Upper lobe of left lung (tissue), 6 donors: ENCODE measurements at regions not wholly inside any gene's neighbourhood (a gene's known extent, or its start where the extent isn't known, plus 50 kb on each side); places are given as distances from the start of the nearest gene placed in this dataset.

Experiments
- ATAC-seq, 2 donors: fragments of 200-7000 bp; cut with Tn5 transposase; one replicate each; pipeline ENCODE4 v1.9.1; 2022; ENCODE audit warnings: mild to moderate bottlenecking in 2 of 2, moderate library complexity in 2 of 2; ENCODE audit not compliant: low FRiP score in 2 of 2
- DNase-seq, 2 donors: peaks; one replicate each; pipeline ENCODE4 v3.0.0-alpha.2; 2019 to 2020
- H3K27ac ChIP-seq, 4 donors: fragments of 200-600 bp; sonication (generic); one replicate each; pipeline ENCODE4 v1.5.1; 2016 to 2019
- H3K27me3 ChIP-seq, 4 donors: fragments of 200-600 bp; sonication (generic); one replicate each; pipeline ENCODE4 v1.5.1; 2017 to 2019
- H3K36me3 ChIP-seq, 4 donors: fragments of 200-600 bp; sonication (generic); one replicate each; pipeline ENCODE4 v1.5.1; 2016 to 2019
- H3K4me1 ChIP-seq, 4 donors: fragments of 200-600 bp; sonication (generic); one replicate each; pipeline ENCODE4 v1.5.1; 2018 to 2019
- H3K4me3 ChIP-seq, 4 donors: fragments of 200-600 bp; sonication (generic); one replicate each; pipeline ENCODE4 v1.5.1; 2017 to 2019; ENCODE audit warnings: mild to moderate bottlenecking in 2 of 4, moderate library complexity in 1 of 4
- H3K9me3 ChIP-seq, 4 donors: fragments of 200-600 bp; sonication (generic); one replicate each; pipeline ENCODE4 v1.5.1; 2018 to 2019
- CTCF ChIP-seq, 6 experiments: fragments of 450-650 bp in 4 of 6; fragments of 200-600 bp in 2 of 6; sonication (generic) in 2 of 6; IDR thresholded peaks; one replicate each; pipeline ENCODE4 v1.5.1; 2016 to 2019; ENCODE audit warnings: antibody characterized with exemption in 6 of 6
- EP300 ChIP-seq, 4 donors: sonication (generic); formaldehyde crosslinking; IDR thresholded peaks; one replicate each; pipeline ENCODE4 v1.5.1; 2017; ENCODE audit warnings: antibody characterized with exemption in 4 of 4, control low read depth in 2 of 4
- POLR2A ChIP-seq, 4 donors: fragments of 450-650 bp; IDR thresholded peaks; one replicate each; pipeline ENCODE4 v1.5.1; 2016 to 2017; ENCODE audit warnings: antibody characterized with exemption in 4 of 4, mild to moderate bottlenecking in 2 of 4
- POLR2AphosphoS5 ChIP-seq, 2 donors: sonication (generic); formaldehyde crosslinking; IDR thresholded peaks; one replicate each; pipeline ENCODE4 v1.5.1; 2017; ENCODE audit warnings: antibody characterized with exemption in 2 of 2
- WGBS, 2 donors: methylation state at CpG; one replicate each; pipeline ENCODE4 v1.1.5; 2017 to 2018; 5-methylcytosine and 5-hydroxymethylcytosine counted together
- donor health status: DM: no; HTN: no; CAD: no; lungs with moderate emphysema.
- donor health status: DM: no; HTN: yes; CAD: no; lungs with severe emphysema.

DNA sequence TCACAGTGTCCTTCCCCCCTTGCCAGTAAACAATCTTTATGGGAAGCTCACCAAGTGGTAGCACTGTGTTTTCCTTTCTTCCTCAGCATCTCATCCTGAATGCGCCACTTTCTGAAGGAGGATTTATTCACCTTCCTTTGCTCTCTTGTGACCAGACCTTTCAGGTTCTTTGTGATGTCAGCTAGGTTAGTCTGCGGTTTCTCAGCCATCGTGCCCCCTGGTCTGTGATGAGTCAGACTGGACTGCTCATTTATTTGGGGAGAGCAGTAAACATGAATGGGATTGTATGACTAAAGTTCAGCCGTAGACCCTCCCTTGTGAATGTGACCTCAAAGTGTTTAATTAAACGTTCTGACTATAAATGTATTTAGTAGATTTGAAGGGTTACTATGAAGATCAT is 235.1 kb upstream of the CELF2 start:
- H3K4me1 ChIP-seq = peaks cover 6 to 13% (median 9%) of the 10 kb centered on the region in 4 donors
- H3K27me3 ChIP-seq = no peaks in the 10 kb centered on the region
- ATAC-seq = no peak
- TF ChIP-seq POLR2A (IDR thresholded peaks at IDR 0.05) (no peak), CTCF (IDR thresholded peaks at IDR 0.05) (no peak), EP300 (IDR thresholded peaks at IDR 0.05) (no peak), POLR2AphosphoS5 (IDR thresholded peaks at IDR 0.05) (no peak)
- no peak overlapping the region for H3K27ac ChIP-seq
- peaks cover 0 to 5% (median 1%) of the 10 kb centered on the region in 4 donors for H3K36me3 ChIP-seq
- no peak for DNase-seq
- WGBS, 2 donors = 85 to 95% methylated on average over 5 of the region's 5 CpGs
- H3K9me3 ChIP-seq = no peaks in the 10 kb centered on the region
- no peak overlapping the region for H3K4me3 ChIP-seq

DNA sequence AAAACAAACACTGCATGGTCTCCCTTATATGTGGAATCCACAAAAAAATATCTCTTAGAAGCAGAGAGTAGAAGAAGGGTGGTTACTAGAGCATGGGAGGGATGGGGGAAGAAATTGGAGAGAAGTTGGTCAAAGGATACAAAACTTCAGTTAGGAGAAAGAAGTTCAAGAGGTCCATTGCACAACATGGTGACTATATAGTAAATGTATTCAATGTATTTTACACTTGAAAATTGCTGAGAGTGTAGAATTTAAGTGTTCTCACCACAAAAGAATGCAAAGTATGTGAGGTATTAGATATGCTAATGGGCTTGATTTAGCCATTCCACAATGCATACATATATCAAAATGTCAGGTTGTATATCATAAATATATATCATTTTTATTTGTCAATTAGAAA is 232.0 kb upstream of the CELF2 start:
- no peak for ATAC-seq
- TF ChIP-seq EP300 (IDR thresholded peaks at IDR 0.05) = peak in 1 of 4 donors; percentile 23
- TF ChIP-seq POLR2AphosphoS5 (IDR thresholded peaks at IDR 0.05) = no peak
- no peak for TF ChIP-seq POLR2A (IDR thresholded peaks at IDR 0.05)
- TF ChIP-seq CTCF (IDR thresholded peaks at IDR 0.05) = no peak
- Histone ChIP-seq H3K4me3 (no peak overlapping the region), H3K27ac (peak overlapping the region in 2 of 4 donors; percentile 57 to 79), H3K36me3 (peaks cover 0 to 5% (median 1%) of the 10 kb centered on the region in 4 donors), H3K9me3 (no peaks in the 10 kb centered on the region), H3K27me3 (no peaks in the 10 kb centered on the region), H3K4me1 (peaks cover 13 to 25% (median 17%) of the 10 kb centered on the region in 4 donors)
- no peak for DNase-seq

GRCh38 chr10:10786109-10787090 is 231.3 kb upstream of the CELF2 start:
- 31 to 49% methylated on average over 7 of the region's 7 CpGs for WGBS, 2 donors

GRCh38 chr10:10787586-10787985 is 230.1 kb upstream of the CELF2 start:
- Histone ChIP-seq H3K4me1 (peaks cover 13 to 27% (median 19%) of the 10 kb centered on the region in 4 donors), H3K4me3 (peak overlapping the region in 1 of 4 donors; percentile 11), H3K27ac (peak overlapping the region; percentile 52 to 79 (median 64)), H3K9me3 (no peaks in the 10 kb centered on the region), H3K27me3 (no peaks in the 10 kb centered on the region), H3K36me3 (peaks cover 0 to 5% (median 1%) of the 10 kb centered on the region in 4 donors)
- 50 to 62% methylated on average over 4 of the region's 4 CpGs for WGBS, 2 donors
- ATAC-seq (no peak), DNase-seq (no peak)
- TF ChIP-seq CTCF (IDR thresholded peaks at IDR 0.05) (no peak), EP300 (IDR thresholded peaks at IDR 0.05) (no peak), POLR2A (IDR thresholded peaks at IDR 0.05) (no peak)

More at GRCh38 chr10:10786109-10787090, 231.3 kb upstream of the CELF2 start:
- Histone ChIP-seq H3K27me3 (no peaks in the 10 kb centered on the region), H3K36me3 (peaks cover 0 to 5% (median 1%) of the 10 kb centered on the region in 4 donors), H3K9me3 (no peaks in the 10 kb centered on the region), H3K4me1 (peaks cover 13 to 25% (median 17%) of the 10 kb centered on the region in 4 donors), H3K4me3 (no peak overlapping the region), H3K27ac (peak overlapping the region; percentile 52 to 79 (median 64))
- TF ChIP-seq EP300 (IDR thresholded peaks at IDR 0.05) (peak in 1 of 4 donors; percentile 76), CTCF (IDR thresholded peaks at IDR 0.05) (no peak), POLR2A (IDR thresholded peaks at IDR 0.05) (peak in 1 of 4 donors; percentile 15), POLR2AphosphoS5 (IDR thresholded peaks at IDR 0.05) (peak in 1 of 2 donors; percentile 33)
- DNase-seq (no peak), ATAC-seq (peak; percentile 47 to 61)
